GM21360 (cell line): ENCODE measurements at regions not wholly inside any gene's neighbourhood (a gene's known extent, or its start where the extent isn't known, plus 50 kb on each side); places are given as distances from the start of the nearest gene placed in this dataset.

Source experiments
- ATAC-seq: cut with Tn5 transposase; IDR thresholded peaks from one replicate; pipeline ENCODE4 v1.9.1; 2021; ENCODE audit warnings: mild to moderate bottlenecking, moderate library complexity; ENCODE audit not compliant: unreplicated experiment

GRCh38 chr5:53211799-53212198 is 102.2 kb upstream of the MOCS2 start:
- no peak for ATAC-seq

GRCh38 chr5:53219174-53219573 is 109.6 kb upstream of the MOCS2 start:
- no peak for ATAC-seq

- no peak for ATAC-seq
These were observed 110.1 kb upstream of the MOCS2 start for GRCh38 chr5:53219610-53220009.

GRCh38 chr5:53233645-53234405 is 124.3 kb upstream of the MOCS2 start:
- no peak for ATAC-seq

GRCh38 chr5:53236683-53237082 is 127.1 kb upstream of the MOCS2 start:
- no peak for ATAC-seq

GRCh38 chr5:53237876-53238275 is 128.3 kb upstream of the MOCS2 start:
- ATAC-seq: no peak

GRCh38 chr5:53239301-53239990 is 129.9 kb upstream of the MOCS2 start:
- ATAC-seq: no peak

GRCh38 chr5:53240661-53241060 is 131.1 kb upstream of the MOCS2 start:
- no peak for ATAC-seq

- ATAC-seq: no peak
These were observed 132.0 kb upstream of the MOCS2 start for GRCh38 chr5:53241572-53241971.

- no peak for ATAC-seq
These were observed 133.8 kb upstream of the MOCS2 start for GRCh38 chr5:53243403-53243802.

- no peak for ATAC-seq
These were observed 136.7 kb upstream of the MOCS2 start for GRCh38 chr5:53246042-53246836.

GRCh38 chr5:53249529-53250200 is 140.1 kb upstream of the MOCS2 start:
- no peak for ATAC-seq

GRCh38 chr5:53250201-53250550 is 140.6 kb upstream of the MOCS2 start:
- ATAC-seq: no peak

GRCh38 chr5:53253421-53253871 is 143.9 kb upstream of the MOCS2 start:
- ATAC-seq: no peak

- no peak for ATAC-seq
These were observed 147.2 kb upstream of the MOCS2 start for GRCh38 chr5:53256746-53257145.

- no peak for ATAC-seq
These were observed 148.3 kb upstream of the MOCS2 start for GRCh38 chr5:53257806-53258373.

- no peak for ATAC-seq
These were observed 149.6 kb upstream of the MOCS2 start for GRCh38 chr5:53259176-53259575.

- no peak for ATAC-seq
These were observed 150.9 kb upstream of the MOCS2 start for GRCh38 chr5:53260446-53260845.

GRCh38 chr5:53261245-53261644 is 151.7 kb upstream of the MOCS2 start:
- ATAC-seq: no peak

GRCh38 chr5:53262348-53262970 is 152.9 kb upstream of the MOCS2 start:
- ATAC-seq: no peak
